Tibial artery (tissue), 4 donors: ENCODE measurements at regions not wholly inside any gene's neighbourhood (a gene's known extent, or its start where the extent isn't known, plus 50 kb on each side); places are given as distances from the start of the nearest gene placed in this dataset.

Experiments
- DNase-seq, 2 donors: peaks; one replicate each; pipeline ENCODE4 v3.0.0-alpha.2; 2019
- H3K27ac ChIP-seq, 2 donors: fragments of 200-600 bp; sonication (generic) in 1 of 2; 1 replicate in 1 of 2; 2 replicates in 1 of 2; pipeline ENCODE4 v1.5.1; 2018 to 2019; ENCODE audit warnings: mild to moderate bottlenecking in 1 of 2
- H3K27me3 ChIP-seq, 2 donors: fragments of 200-600 bp; sonication (generic) in 1 of 2; one replicate each; pipeline versions ENCODE4 v1.5.1 to v1.6.0; 2016 to 2019
- H3K36me3 ChIP-seq, 3 donors: fragments of 200-600 bp; sonication (generic) in 2 of 3; one replicate each; pipeline ENCODE4 v1.5.1; 2016 to 2019; ENCODE audit warnings: mild to moderate bottlenecking in 2 of 3
- H3K4me1 ChIP-seq, 4 donors: fragments of 200-600 bp; sonication (generic) in 2 of 4; 1 replicate in 3 of 4; 2 replicates in 1 of 4; pipeline ENCODE4 v1.5.1; 2016 to 2019
- H3K4me3 ChIP-seq, 2 donors: fragments of 200-600 bp; sonication (generic) in 1 of 2; 1 replicate in 1 of 2; 2 replicates in 1 of 2; pipeline ENCODE4 v1.5.1; 2018 to 2019; ENCODE audit warnings: mild to moderate bottlenecking in 2 of 2
- H3K9me3 ChIP-seq, 3 donors: fragments of 200-600 bp; sonication (generic) in 1 of 3; one replicate each; pipeline ENCODE4 v1.5.1; 2016 to 2019
- CTCF ChIP-seq, 2 experiments: fragments of 200-600 bp in 1 of 2; fragments of 450-650 bp in 1 of 2; IDR thresholded peaks; one replicate each; pipeline ENCODE4 v1.5.1; 2017 to 2019; ENCODE audit warnings: antibody characterized with exemption in 2 of 2, mild to moderate bottlenecking in 1 of 2, moderate library complexity in 1 of 2
- intact Hi-C: fragments of 100-400 bp; cut with DNase I; formaldehyde crosslinking; loops from one replicate; pipeline ENCODE4 v1.15.0; 2023; ENCODE audit warnings: low total_unique reads

- intact Hi-C loops, result no loop called here
- Histone ChIP-seq H3K27ac (no peak overlapping the region), H3K36me3 (no peaks in the 10 kb centered on the region), H3K9me3 (no peaks in the 10 kb centered on the region), H3K4me3 (no peak overlapping the region), H3K27me3 (no peaks in the 10 kb centered on the region), H3K4me1 (no peaks in the 10 kb centered on the region)
- no peak for DNase-seq
- no peak for TF ChIP-seq CTCF (IDR thresholded peaks at IDR 0.05)
Observed at GRCh38 chr5:9716838-9717281, 86.7 kb upstream of the TAS2R1 start.

GRCh38 chr5:9715891-9716335 is 85.8 kb upstream of the TAS2R1 start:
- no peaks in the 10 kb centered on the region for H3K9me3 ChIP-seq
- intact Hi-C loops, result no loop called here
- H3K36me3 ChIP-seq, result no peaks in the 10 kb centered on the region
- no peak for TF ChIP-seq CTCF (IDR thresholded peaks at IDR 0.05)
- H3K27ac ChIP-seq, result no peak overlapping the region
- H3K27me3 ChIP-seq, result no peaks in the 10 kb centered on the region
- no peaks in the 10 kb centered on the region for H3K4me1 ChIP-seq
- H3K4me3 ChIP-seq, result no peak overlapping the region
- no peak for DNase-seq

- H3K9me3 ChIP-seq, result no peaks in the 10 kb centered on the region
- H3K27ac ChIP-seq, result no peak overlapping the region
- no peaks in the 10 kb centered on the region for H3K4me1 ChIP-seq
- no peak overlapping the region for H3K4me3 ChIP-seq
- no peaks in the 10 kb centered on the region for H3K36me3 ChIP-seq
- no peaks in the 10 kb centered on the region for H3K27me3 ChIP-seq
- DNase-seq, result no peak
- intact Hi-C loops, result no loop called here
- no peak for TF ChIP-seq CTCF (IDR thresholded peaks at IDR 0.05)
Observed at GRCh38 chr5:9713959-9714586, 83.9 kb upstream of the TAS2R1 start.

- Histone ChIP-seq H3K27ac (no peak overlapping the region), H3K36me3 (no peaks in the 10 kb centered on the region), H3K27me3 (no peaks in the 10 kb centered on the region), H3K4me3 (no peak overlapping the region), H3K9me3 (no peaks in the 10 kb centered on the region), H3K4me1 (no peaks in the 10 kb centered on the region)
- intact Hi-C loops, result no loop called here
- no peak for DNase-seq
- TF ChIP-seq CTCF (IDR thresholded peaks at IDR 0.05), result no peak
Observed at GRCh38 chr5:9713356-9713755, 83.2 kb upstream of the TAS2R1 start.

- no peak overlapping the region for H3K4me3 ChIP-seq
- H3K9me3 ChIP-seq, result no peaks in the 10 kb centered on the region
- intact Hi-C loops, result no loop called here
- H3K27me3 ChIP-seq, result no peaks in the 10 kb centered on the region
- no peak for TF ChIP-seq CTCF (IDR thresholded peaks at IDR 0.05)
- no peak for DNase-seq
- H3K27ac ChIP-seq, result no peak overlapping the region
- no peaks in the 10 kb centered on the region for H3K4me1 ChIP-seq
- H3K36me3 ChIP-seq, result no peaks in the 10 kb centered on the region
Observed at GRCh38 chr5:9712911-9713310, 82.8 kb upstream of the TAS2R1 start.

GRCh38 chr5:9712506-9712905 is 82.4 kb upstream of the TAS2R1 start:
- Histone ChIP-seq H3K9me3 (no peaks in the 10 kb centered on the region), H3K27me3 (no peaks in the 10 kb centered on the region), H3K4me3 (no peak overlapping the region), H3K27ac (no peak overlapping the region), H3K36me3 (no peaks in the 10 kb centered on the region), H3K4me1 (no peaks in the 10 kb centered on the region)
- TF ChIP-seq CTCF (IDR thresholded peaks at IDR 0.05), result no peak
- intact Hi-C loops, result no loop called here
- DNase-seq, result no peak
